Aorta (tissue), 5 donors: ENCODE measurements at regions not wholly inside any gene's neighbourhood (a gene's known extent, or its start where the extent isn't known, plus 50 kb on each side); places are given as distances from the start of the nearest gene placed in this dataset.
A peak's percentile ranks its signal among the peaks of the same experiment; 100 is the strongest.

Experiments
- ATAC-seq: fragments of 200-7000 bp; cut with Tn5 transposase; one replicate; pipeline ENCODE4 v1.9.1; 2022; ENCODE audit warnings: moderate library complexity; ENCODE audit not compliant: low FRiP score
- DNase-seq, 2 donors: peaks; one replicate each; pipeline ENCODE4 v3.0.0-alpha.2; 2020
- H3K27ac ChIP-seq, 2 donors: one replicate each; pipeline ENCODE4 v1.5.1; 2013; ENCODE audit warnings: low read length in 2 of 2, mild to moderate bottlenecking in 2 of 2, moderate library complexity in 2 of 2, control low read depth in 1 of 2, inconsistent platforms in 1 of 2, low read depth in 1 of 2
- H3K27me3 ChIP-seq, 2 donors: one replicate each; pipeline ENCODE4 v1.6.1; 2013; ENCODE audit warnings: control low read depth in 1 of 2, low read length in 1 of 2, mild to moderate bottlenecking in 1 of 2, moderate library complexity in 1 of 2; ENCODE audit not compliant: insufficient read depth in 2 of 2, control insufficient read depth in 1 of 2
- H3K36me3 ChIP-seq, 2 donors: one replicate each; pipeline ENCODE4 v1.6.1; 2013; ENCODE audit warnings: control low read depth in 1 of 2, low read length in 1 of 2, mild to moderate bottlenecking in 1 of 2; ENCODE audit not compliant: insufficient read depth in 2 of 2, control insufficient read depth in 1 of 2
- H3K4me1 ChIP-seq, 2 donors: one replicate each; pipeline ENCODE4 v1.6.1; 2013; ENCODE audit warnings: low read length in 2 of 2, control low read depth in 1 of 2, mild to moderate bottlenecking in 1 of 2, moderate library complexity in 1 of 2; ENCODE audit not compliant: insufficient read depth in 2 of 2, control insufficient read depth in 1 of 2
- H3K4me3 ChIP-seq, 2 donors: one replicate each; pipeline ENCODE4 v1.5.1; 2013; ENCODE audit warnings: low read length in 2 of 2, control low read depth in 1 of 2, mild to moderate bottlenecking in 1 of 2
- H3K9me3 ChIP-seq: one replicate; pipeline ENCODE4 v1.6.1; 2013; ENCODE audit warnings: mild to moderate bottlenecking, low read length; ENCODE audit not compliant: control insufficient read depth
- WGBS, 2 donors: extraction: QIAGEN DNeasy Blood & Tissue Kit; methylation state at CpG; one replicate each; pipeline ENCODE4 v1.1.7; 2013; 5-methylcytosine and 5-hydroxymethylcytosine counted together
- intact Hi-C, 2 donors: fragments of 100-400 bp; cut with DNase I; formaldehyde crosslinking; loops; one replicate each; pipeline versions ENCODE4 v1.14.2 to v1.15.0; 2022
- donor health status: healthy with polysubstance abuse.
- donor health status: Bipolar disorder and iron deficiency.
- donor health status: DM: no; HTN: no; CAD: no.
- donor health status: DM: no; HTN: no; CAD: no.
- donor health status: DM: yes; HTN: yes; CAD: no.

GRCh38 chr3:72332036-72332435, 516.2 kb downstream of the SHQ1 start:
- no peaks in the 10 kb centered on the region for H3K27me3 ChIP-seq
- no peak overlapping the region for H3K4me3 ChIP-seq
- H3K4me1 ChIP-seq = no peaks in the 10 kb centered on the region
- no peaks in the 10 kb centered on the region for H3K9me3 ChIP-seq
- no peak for DNase-seq
- ATAC-seq = no peak
- no peaks in the 10 kb centered on the region for H3K36me3 ChIP-seq
- 90 to 91% methylated on average over 5 of the region's 5 CpGs for WGBS, 2 donors
- H3K27ac ChIP-seq = no peak overlapping the region
- intact Hi-C loops = loop anchor here in 1 of 2 donors (10.0 kb wide), 1 partner anchor 207 kb away; no protein-coding TSS in a partner anchor

DNA sequence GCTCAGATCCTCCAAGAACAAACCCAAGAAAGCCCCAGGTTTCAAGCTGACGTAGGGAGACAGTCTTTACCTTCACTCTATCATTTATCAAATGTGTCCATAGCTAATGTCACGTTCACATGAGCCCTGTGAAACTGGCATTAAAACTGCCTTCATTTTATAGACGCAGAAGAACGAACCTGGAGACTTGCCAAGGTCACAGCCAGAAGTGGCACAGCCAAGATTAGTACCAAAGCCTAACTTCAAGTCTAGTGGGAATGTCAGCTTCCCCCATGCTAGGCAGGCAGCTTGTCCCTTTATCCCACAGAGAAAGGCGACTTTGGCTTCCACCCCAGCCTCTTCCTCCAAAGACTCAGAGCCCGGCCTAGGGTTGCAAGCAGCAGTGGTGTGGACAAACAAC, 517.2 kb downstream of the SHQ1 start:
- H3K4me1 ChIP-seq = no peaks in the 10 kb centered on the region
- intact Hi-C loops = loop anchor here in 1 of 2 donors (10.0 kb wide), 1 partner anchor 206 kb away; no protein-coding TSS in a partner anchor
- H3K4me3 ChIP-seq = no peak overlapping the region
- 73 to 78% methylated on average over 6 of the region's 6 CpGs for WGBS, 2 donors
- DNase-seq = no peak
- H3K36me3 ChIP-seq = no peaks in the 10 kb centered on the region
- ATAC-seq = no peak
- no peak overlapping the region for H3K27ac ChIP-seq
- no peaks in the 10 kb centered on the region for H3K27me3 ChIP-seq
- H3K9me3 ChIP-seq = no peaks in the 10 kb centered on the region

- ATAC-seq (peak; percentile 43), DNase-seq (peak; percentile 64 to 84)
- no peaks in the 10 kb centered on the region for H3K27me3 ChIP-seq
- no peak overlapping the region for H3K27ac ChIP-seq
- no peak overlapping the region for H3K4me3 ChIP-seq
- no peaks in the 10 kb centered on the region for H3K4me1 ChIP-seq
- H3K9me3 ChIP-seq = no peaks in the 10 kb centered on the region
- H3K36me3 ChIP-seq = no peaks in the 10 kb centered on the region
- intact Hi-C loops = no loop called here
- WGBS, 2 donors = 9% methylated on average over 10 of the region's 10 CpGs
Measured at GRCh38 chr3:72329354-72329753, 518.9 kb downstream of the SHQ1 start.

DNA sequence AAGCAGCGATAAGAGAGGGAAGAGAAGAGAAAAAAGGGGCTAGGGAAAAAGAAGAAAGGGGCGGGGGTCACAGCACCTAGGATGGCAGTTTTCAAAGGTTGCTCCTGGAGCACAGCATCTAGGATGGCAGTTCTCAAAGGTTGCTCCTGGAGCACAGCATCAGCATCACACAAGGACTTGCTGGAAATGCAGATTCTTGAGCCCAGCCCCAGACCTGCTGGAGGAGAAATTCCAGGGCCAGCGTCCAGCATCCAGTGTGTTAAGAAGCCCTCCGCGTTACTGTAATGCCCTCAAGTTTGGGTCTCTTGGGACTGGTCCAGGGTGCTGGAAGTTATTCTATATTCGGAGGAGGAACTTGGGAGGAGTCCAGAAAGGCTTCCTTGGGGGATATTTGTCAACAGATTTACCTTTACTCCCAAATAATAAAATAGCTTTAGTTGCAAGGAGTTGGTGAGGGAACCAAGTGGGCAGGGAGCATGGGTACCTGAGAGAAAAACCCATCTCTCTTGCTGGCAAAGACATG, 519.4 kb downstream of the SHQ1 start:
- ATAC-seq (no peak), DNase-seq (no peak)
- H3K9me3 ChIP-seq = no peaks in the 10 kb centered on the region
- WGBS, 2 donors = 52 to 54% methylated on average over 6 of the region's 6 CpGs
- no peak overlapping the region for H3K27ac ChIP-seq
- H3K36me3 ChIP-seq = no peaks in the 10 kb centered on the region
- H3K4me3 ChIP-seq = no peak overlapping the region
- intact Hi-C loops = no loop called here
- H3K4me1 ChIP-seq = no peaks in the 10 kb centered on the region
- H3K27me3 ChIP-seq = no peaks in the 10 kb centered on the region

DNA sequence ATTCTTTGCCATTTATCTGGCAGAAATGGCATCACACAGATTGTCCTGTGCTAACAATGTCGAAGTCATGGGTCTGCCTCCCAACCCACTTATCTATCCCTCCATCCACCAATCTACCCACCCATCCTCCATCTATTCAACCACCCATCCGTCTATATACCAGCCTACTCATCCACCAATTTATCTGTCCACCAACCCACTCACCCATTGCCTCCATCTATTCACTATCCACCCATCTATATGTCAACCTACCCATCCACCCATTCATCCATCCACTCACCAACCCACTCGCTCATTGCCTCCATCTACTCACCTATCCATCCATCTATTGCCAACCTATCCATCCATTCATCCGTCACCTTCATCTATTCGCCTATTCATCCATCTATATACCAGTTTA, 521.2 kb downstream of the SHQ1 start:
- no peak overlapping the region for H3K4me3 ChIP-seq
- H3K36me3 ChIP-seq = no peaks in the 10 kb centered on the region
- intact Hi-C loops = no loop called here
- no peaks in the 10 kb centered on the region for H3K9me3 ChIP-seq
- whole genome bisulfite sequencing, 2 donors = 98% methylated on average over 5 of the region's 5 CpGs
- H3K27ac ChIP-seq = no peak overlapping the region
- H3K4me1 ChIP-seq = no peaks in the 10 kb centered on the region
- peak in 1 of 2 donors; percentile 8 for DNase-seq
- H3K27me3 ChIP-seq = no peaks in the 10 kb centered on the region
- ATAC-seq = no peak

- Histone ChIP-seq H3K36me3 (no peaks in the 10 kb centered on the region), H3K4me1 (no peaks in the 10 kb centered on the region), H3K4me3 (no peak overlapping the region), H3K27ac (no peak overlapping the region), H3K27me3 (no peaks in the 10 kb centered on the region), H3K9me3 (no peaks in the 10 kb centered on the region)
- intact Hi-C loops = no loop called here
- peak in 1 of 2 donors; percentile 3 for DNase-seq
- no peak for ATAC-seq
- WGBS, 2 donors = 96 to 100% methylated on average over 3 of the region's 3 CpGs
Measured at GRCh38 chr3:72324253-72324811, 523.9 kb downstream of the SHQ1 start.

DNA sequence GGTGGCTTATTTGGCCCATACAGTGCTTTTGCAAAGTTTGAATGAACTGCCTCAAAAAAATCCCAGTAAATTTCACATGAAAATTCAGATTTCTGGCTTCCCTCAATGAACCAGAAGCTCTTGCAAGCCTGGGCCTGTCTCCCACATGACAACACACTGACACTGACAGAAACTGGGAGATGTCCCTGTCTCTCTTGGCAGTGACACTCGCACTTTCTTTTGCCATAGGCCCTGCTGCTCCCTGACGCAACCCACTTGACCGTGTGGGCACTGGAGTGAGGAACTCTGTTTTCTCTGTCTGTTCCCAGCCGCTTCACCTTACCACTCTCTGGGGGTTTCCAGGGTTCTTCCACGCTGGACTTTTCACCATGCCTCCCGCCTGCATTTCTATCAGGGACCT, 524.5 kb downstream of the SHQ1 start:
- intact Hi-C loops = no loop called here
- Histone ChIP-seq H3K9me3 (no peaks in the 10 kb centered on the region), H3K4me1 (no peaks in the 10 kb centered on the region), H3K36me3 (no peaks in the 10 kb centered on the region), H3K27me3 (no peaks in the 10 kb centered on the region), H3K27ac (no peak overlapping the region), H3K4me3 (no peak overlapping the region)
- DNase-seq (no peak), ATAC-seq (no peak)
- WGBS, 2 donors = 95 to 96% methylated on average over 6 of the region's 6 CpGs

GRCh38 chr3:72322264-72322976, 525.8 kb downstream of the SHQ1 start:
- intact Hi-C loops = no loop called here
- no peak overlapping the region for H3K4me3 ChIP-seq
- no peaks in the 10 kb centered on the region for H3K27me3 ChIP-seq
- ATAC-seq (no peak), DNase-seq (peak in 1 of 2 donors; percentile 5)
- 94 to 97% methylated on average over 11 of the region's 11 CpGs for WGBS, 2 donors
- no peaks in the 10 kb centered on the region for H3K4me1 ChIP-seq
- H3K36me3 ChIP-seq = no peaks in the 10 kb centered on the region
- no peaks in the 10 kb centered on the region for H3K9me3 ChIP-seq
- no peak overlapping the region for H3K27ac ChIP-seq

- ATAC-seq (no peak), DNase-seq (no peak)
- H3K4me3 ChIP-seq = no peak overlapping the region
- no peaks in the 10 kb centered on the region for H3K27me3 ChIP-seq
- H3K27ac ChIP-seq = no peak overlapping the region
- H3K36me3 ChIP-seq = no peaks in the 10 kb centered on the region
- intact Hi-C loops = no loop called here
- WGBS, 2 donors = 39 to 44% methylated on average over 3 of the region's 3 CpGs
- H3K9me3 ChIP-seq = no peaks in the 10 kb centered on the region
- H3K4me1 ChIP-seq = no peaks in the 10 kb centered on the region
Measured at GRCh38 chr3:72320955-72321303, 527.3 kb downstream of the SHQ1 start.
